Suprapubic skin (tissue), 4 donors: ENCODE measurements at regions not wholly inside any gene's neighbourhood (a gene's known extent, or its start where the extent isn't known, plus 50 kb on each side); places are given as distances from the start of the nearest gene placed in this dataset.
A peak's percentile ranks its signal among the peaks of the same experiment; 100 is the strongest.

ENCODE experiments used
- DNase-seq, 2 donors: peaks; one replicate each; pipeline ENCODE4 v3.0.0-alpha.2; 2019; ENCODE audit warnings: low spot score in 2 of 2
- H3K27ac ChIP-seq: fragments of 200-600 bp; sonication (generic); one replicate; pipeline ENCODE4 v1.5.1; 2019
- H3K27me3 ChIP-seq: fragments of 200-600 bp; sonication (generic); one replicate; pipeline ENCODE4 v1.5.1; 2019
- H3K36me3 ChIP-seq: fragments of 200-600 bp; sonication (generic); one replicate; pipeline ENCODE4 v1.5.1; 2019
- H3K4me1 ChIP-seq: fragments of 200-600 bp; sonication (generic); one replicate; pipeline ENCODE4 v1.5.1; 2019
- H3K4me3 ChIP-seq: fragments of 200-600 bp; sonication (generic); one replicate; pipeline ENCODE4 v1.5.1; 2019; ENCODE audit warnings: mild to moderate bottlenecking
- H3K9me3 ChIP-seq: fragments of 200-600 bp; sonication (generic); one replicate; pipeline ENCODE4 v1.5.1; 2019
- CTCF ChIP-seq, 2 donors: fragments of 200-600 bp in 1 of 2; fragments of 450-650 bp in 1 of 2; sonication (generic) in 1 of 2; IDR thresholded peaks; one replicate each; pipeline ENCODE4 v1.5.1; 2016 to 2019; ENCODE audit warnings: antibody characterized with exemption in 2 of 2, mild to moderate bottlenecking in 1 of 2, moderate library complexity in 1 of 2
- EP300 ChIP-seq: sonication (generic); formaldehyde crosslinking; IDR thresholded peaks from one replicate; pipeline ENCODE4 v1.6.1; 2017; ENCODE audit warnings: antibody characterized with exemption
- POLR2A ChIP-seq, 2 donors: fragments of 450-650 bp; IDR thresholded peaks; one replicate each; pipeline ENCODE4 v1.6.1; 2017; ENCODE audit warnings: antibody characterized with exemption in 2 of 2, mild to moderate bottlenecking in 2 of 2, moderate library complexity in 2 of 2
- POLR2AphosphoS5 ChIP-seq, 3 donors: sonication (generic); formaldehyde crosslinking; IDR thresholded peaks; one replicate each; pipeline ENCODE4 v1.6.1; 2017; ENCODE audit warnings: antibody characterized with exemption in 3 of 3
- WGBS: methylation state at CpG from one replicate; pipeline ENCODE4 v1.1.5; 2018; 5-methylcytosine and 5-hydroxymethylcytosine counted together

DNA sequence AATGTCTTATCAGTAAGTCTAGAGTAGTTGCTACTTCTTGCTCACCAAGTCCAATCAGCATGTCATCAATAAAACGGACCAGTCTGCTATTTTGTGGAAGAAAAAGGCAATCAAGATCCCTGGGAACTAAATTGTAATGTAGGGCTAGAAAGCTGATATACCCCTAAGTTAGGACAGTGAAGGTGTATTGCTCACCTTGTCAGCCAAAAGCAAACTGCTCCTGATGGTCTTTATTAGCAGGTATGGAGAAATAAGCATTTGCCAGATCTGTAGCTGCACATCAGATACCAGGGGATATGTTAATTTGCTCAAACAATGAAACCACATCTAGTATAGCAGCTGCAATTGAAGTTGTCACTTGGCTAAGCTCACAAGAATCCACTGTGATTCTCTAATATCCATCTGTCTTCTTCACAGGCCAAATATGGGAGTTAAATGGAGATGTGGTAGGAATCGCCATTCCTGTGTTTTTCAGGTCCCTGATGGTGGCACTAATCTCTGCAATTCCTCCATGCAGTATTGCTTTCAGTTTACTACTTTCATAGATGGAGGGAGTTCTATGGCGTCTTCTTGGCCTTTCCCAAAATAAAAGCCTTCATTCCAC is 75.0 kb downstream of the TMEM237 start:
- Histone ChIP-seq H3K4me3 (no peak overlapping the region), H3K9me3 (no peaks in the 10 kb centered on the region), H3K36me3 (no peaks in the 10 kb centered on the region), H3K4me1 (no peaks in the 10 kb centered on the region), H3K27ac (no peak overlapping the region), H3K27me3 (no peaks in the 10 kb centered on the region)
- WGBS = 91% methylated on average over 3 of the region's 3 CpGs
- TF ChIP-seq POLR2A (IDR thresholded peaks at IDR 0.05) (no peak), POLR2AphosphoS5 (IDR thresholded peaks at IDR 0.05) (no peak), CTCF (IDR thresholded peaks at IDR 0.05) (no peak), EP300 (no peak)
- DNase-seq = no peak

GRCh38 chr2:201559067-201559710 is 84.1 kb downstream of the TMEM237 start:
- 64% methylated on average over 2 of the region's 4 CpGs for WGBS
- DNase-seq = peak in 1 of 2 donors; percentile 60
- H3K9me3 ChIP-seq = no peaks in the 10 kb centered on the region
- H3K27ac ChIP-seq = no peak overlapping the region
- TF ChIP-seq POLR2A (IDR thresholded peaks at IDR 0.05) = no peak
- no peak for TF ChIP-seq CTCF (IDR thresholded peaks at IDR 0.05)
- TF ChIP-seq EP300 = no peak
- TF ChIP-seq POLR2AphosphoS5 (IDR thresholded peaks at IDR 0.05) = no peak
- no peaks in the 10 kb centered on the region for H3K27me3 ChIP-seq
- no peak overlapping the region for H3K4me3 ChIP-seq
- no peaks in the 10 kb centered on the region for H3K4me1 ChIP-seq
- H3K36me3 ChIP-seq = no peaks in the 10 kb centered on the region

- no peak overlapping the region for H3K4me3 ChIP-seq
- H3K27ac ChIP-seq = no peak overlapping the region
- no peaks in the 10 kb centered on the region for H3K9me3 ChIP-seq
- H3K27me3 ChIP-seq = no peaks in the 10 kb centered on the region
- WGBS = 71% methylated on average over 4 of the region's 5 CpGs
- H3K36me3 ChIP-seq = no peaks in the 10 kb centered on the region
- H3K4me1 ChIP-seq = no peaks in the 10 kb centered on the region
- no peak for TF ChIP-seq POLR2AphosphoS5 (IDR thresholded peaks at IDR 0.05)
- TF ChIP-seq EP300 = no peak
- no peak for TF ChIP-seq POLR2A (IDR thresholded peaks at IDR 0.05)
- no peak for TF ChIP-seq CTCF (IDR thresholded peaks at IDR 0.05)
- DNase-seq = no peak
Measured at GRCh38 chr2:201558665-201559064, 84.6 kb downstream of the TMEM237 start.

DNA sequence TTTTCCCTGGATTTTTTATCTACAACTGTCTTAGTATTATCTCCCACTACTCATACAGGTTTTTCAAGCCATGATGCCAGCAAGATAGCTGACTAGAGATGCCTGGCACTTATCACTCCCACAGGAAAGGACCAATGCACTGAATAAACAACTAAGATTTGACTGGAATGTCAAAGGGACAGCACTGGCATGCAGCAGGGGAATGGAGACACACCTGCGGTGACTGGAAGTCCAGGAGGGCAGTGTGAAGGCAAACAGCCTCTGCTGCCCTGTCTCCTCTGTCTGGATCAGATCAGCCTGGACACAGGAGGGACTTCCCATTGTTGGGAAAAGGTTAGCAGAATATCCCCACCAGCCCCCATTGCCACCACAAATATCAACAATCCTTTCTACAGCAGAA is 85.1 kb downstream of the TMEM237 start:
- Histone ChIP-seq H3K9me3 (no peaks in the 10 kb centered on the region), H3K4me1 (no peaks in the 10 kb centered on the region), H3K27ac (no peak overlapping the region), H3K4me3 (no peak overlapping the region), H3K27me3 (no peaks in the 10 kb centered on the region), H3K36me3 (no peaks in the 10 kb centered on the region)
- TF ChIP-seq POLR2AphosphoS5 (IDR thresholded peaks at IDR 0.05) = no peak
- TF ChIP-seq EP300 = no peak
- no peak for TF ChIP-seq POLR2A (IDR thresholded peaks at IDR 0.05)
- DNase-seq = no peak
- WGBS = 85% methylated on average over 1 of the region's 1 CpG

DNA sequence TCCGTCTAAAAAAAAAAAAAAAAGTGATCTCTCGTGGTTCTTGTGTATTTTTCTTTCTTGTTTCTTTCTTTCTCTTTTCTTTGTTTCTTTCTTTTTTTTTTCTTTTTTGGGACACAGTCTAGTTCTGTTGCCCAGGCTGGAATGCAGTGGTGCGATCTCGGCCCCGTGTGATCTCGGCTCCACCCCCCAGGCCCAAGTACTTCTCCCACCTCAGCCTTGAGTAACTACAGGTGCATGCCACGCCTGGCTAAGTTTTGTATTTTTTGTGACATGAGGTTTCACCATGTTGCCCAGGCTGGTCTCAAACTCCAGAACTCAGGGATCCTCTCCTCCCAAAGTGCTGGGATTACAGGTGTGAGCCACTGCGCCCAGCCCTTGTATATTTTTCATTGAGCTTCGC is 91.4 kb downstream of the TMEM237 start:
- H3K4me3 ChIP-seq = no peak overlapping the region
- H3K9me3 ChIP-seq = no peaks in the 10 kb centered on the region
- H3K4me1 ChIP-seq = no peaks in the 10 kb centered on the region
- DNase-seq = no peak
- no peaks in the 10 kb centered on the region for H3K36me3 ChIP-seq
- H3K27me3 ChIP-seq = no peaks in the 10 kb centered on the region
- TF ChIP-seq CTCF (IDR thresholded peaks at IDR 0.05) (no peak), POLR2A (IDR thresholded peaks at IDR 0.05) (no peak)
- H3K27ac ChIP-seq = no peak overlapping the region
- WGBS = 91% methylated on average over 9 of the region's 9 CpGs
